Activated T-helper 1 cell treated with Interleukin-2 at 50 U/mL for 16 hours (primary cell): ENCODE measurements at regions not wholly inside any gene's neighbourhood (a gene's known extent, or its start where the extent isn't known, plus 50 kb on each side); places are given as distances from the start of the nearest gene placed in this dataset.

ENCODE experiments used
- DNase-seq: peaks from one replicate; pipeline ENCODE4 v3.0.0-alpha.2; 2020; ENCODE audit warnings: low read depth

GRCh38 chr13:109510013-109510412 lies 276.4 kb downstream of the IRS2 start:
- DNase-seq = no peak

- DNase-seq = no peak
Measured at GRCh38 chr13:109509154-109509900, 277.1 kb downstream of the IRS2 start.

GRCh38 chr13:109500146-109500773 lies 286.1 kb downstream of the IRS2 start:
- DNase-seq = no peak

GRCh38 chr13:109497917-109498316 lies 288.5 kb downstream of the IRS2 start:
- no peak for DNase-seq

- no peak for DNase-seq
Measured at GRCh38 chr13:109496216-109496615, 290.2 kb downstream of the IRS2 start.

- DNase-seq = no peak
Measured at GRCh38 chr13:109494925-109495369, 291.4 kb downstream of the IRS2 start.

GRCh38 chr13:109485136-109485794 lies 301.1 kb downstream of the IRS2 start:
- DNase-seq = no peak

- no peak for DNase-seq
Measured at GRCh38 chr13:109483284-109483683, 303.1 kb downstream of the IRS2 start.

GRCh38 chr13:109481040-109481439 lies 305.3 kb downstream of the IRS2 start:
- DNase-seq = no peak

GRCh38 chr13:109480011-109480955 lies 306.1 kb downstream of the IRS2 start:
- DNase-seq = no peak

- DNase-seq = no peak
Measured at GRCh38 chr13:109479534-109479933, 306.8 kb downstream of the IRS2 start.

GRCh38 chr13:109476001-109476400 lies 310.4 kb downstream of the IRS2 start:
- no peak for DNase-seq

GRCh38 chr13:109468123-109468522 lies 318.3 kb downstream of the IRS2 start:
- DNase-seq = no peak

GRCh38 chr13:109465148-109465547 lies 321.2 kb downstream of the IRS2 start:
- DNase-seq = no peak

- DNase-seq = no peak
Measured at GRCh38 chr13:109454167-109454917, 332.0 kb downstream of the IRS2 start.

- no peak for DNase-seq
Measured at GRCh38 chr13:109451726-109452125, 334.7 kb downstream of the IRS2 start.

GRCh38 chr13:109448629-109449028 lies 337.8 kb downstream of the IRS2 start:
- DNase-seq = no peak

- no peak for DNase-seq
Measured at GRCh38 chr13:109447667-109448066, 338.7 kb downstream of the IRS2 start.

GRCh38 chr13:109440320-109440719 lies 346.1 kb downstream of the IRS2 start:
- DNase-seq = no peak

GRCh38 chr13:109439813-109440212 lies 346.6 kb downstream of the IRS2 start:
- no peak for DNase-seq

GRCh38 chr13:109436841-109437240 lies 349.5 kb downstream of the IRS2 start:
- no peak for DNase-seq
